GM19455 (cell line): ENCODE measurements at regions not wholly inside any gene's neighbourhood (a gene's known extent, or its start where the extent isn't known, plus 50 kb on each side); places are given as distances from the start of the nearest gene placed in this dataset.
"Not testable (repeated sequence)": the region's sequence is repeated elsewhere in the genome, so short reads cannot be mapped to it uniquely, and the experiment has no call there.

Experiments
- ATAC-seq: cut with Tn5 transposase; IDR thresholded peaks from one replicate; pipeline ENCODE4 v1.9.1; 2021; ENCODE audit not compliant: unreplicated experiment

DNA sequence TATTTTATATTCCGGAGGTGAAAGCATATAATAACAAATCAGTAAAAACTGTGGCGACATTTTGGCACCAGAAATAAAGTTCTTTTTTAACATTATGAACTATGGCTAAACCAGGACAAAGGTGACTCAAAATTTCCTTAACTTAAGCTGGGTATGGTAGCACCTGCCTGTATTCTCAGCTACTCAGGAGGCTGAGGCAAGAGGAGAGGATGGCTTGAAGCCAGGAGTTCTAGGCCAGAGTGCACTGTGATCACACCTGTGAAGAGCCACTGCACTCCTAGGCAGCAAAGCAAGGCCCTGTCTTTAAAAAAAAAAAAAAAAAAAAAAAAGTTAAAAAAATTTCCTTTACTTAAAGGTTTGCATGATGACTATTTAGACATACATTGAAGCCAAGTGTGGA lies 63.0 kb upstream of the KIF2A start:
- ATAC-seq = not testable (repeated sequence)

DNA sequence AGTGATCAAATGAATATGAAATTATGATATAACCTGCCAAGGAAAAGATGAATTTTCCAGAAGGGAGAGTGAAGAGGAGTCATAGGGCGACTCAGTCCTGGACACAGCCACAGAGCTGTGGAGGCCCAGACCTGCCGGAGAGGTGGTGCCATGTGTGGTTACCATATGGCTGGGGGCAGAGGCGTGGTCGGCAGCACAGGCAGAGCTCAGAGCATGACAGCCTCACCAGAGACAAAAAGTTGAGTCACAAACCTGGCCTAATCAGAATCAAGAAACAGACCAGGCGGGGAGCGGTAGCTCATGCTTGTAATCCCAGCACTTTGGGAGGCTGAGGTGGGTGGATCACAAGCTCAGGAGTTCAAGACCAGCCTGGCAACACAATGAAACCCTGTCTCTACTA lies 57.8 kb upstream of the KIF2A start:
- ATAC-seq = not testable (repeated sequence)

DNA sequence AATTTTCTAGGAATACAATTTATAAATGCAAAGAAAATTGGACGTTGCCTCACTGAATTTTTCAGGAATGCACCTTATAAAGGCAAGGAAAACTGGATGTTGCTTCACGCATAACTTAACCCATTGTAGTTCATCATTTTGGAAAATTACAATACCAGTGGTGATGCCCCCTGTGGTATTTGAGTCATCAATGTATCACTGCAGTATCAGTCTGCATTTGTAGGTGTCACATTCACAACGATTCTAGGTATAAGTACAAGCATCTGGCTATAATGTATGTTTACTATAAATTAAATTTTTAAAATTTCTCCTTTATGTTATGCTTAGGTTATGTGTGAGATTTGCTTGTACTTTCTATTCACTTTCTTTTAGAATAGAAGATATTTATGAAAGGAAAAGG lies 55.9 kb upstream of the KIF2A start:
- not testable (repeated sequence) for ATAC-seq

DNA sequence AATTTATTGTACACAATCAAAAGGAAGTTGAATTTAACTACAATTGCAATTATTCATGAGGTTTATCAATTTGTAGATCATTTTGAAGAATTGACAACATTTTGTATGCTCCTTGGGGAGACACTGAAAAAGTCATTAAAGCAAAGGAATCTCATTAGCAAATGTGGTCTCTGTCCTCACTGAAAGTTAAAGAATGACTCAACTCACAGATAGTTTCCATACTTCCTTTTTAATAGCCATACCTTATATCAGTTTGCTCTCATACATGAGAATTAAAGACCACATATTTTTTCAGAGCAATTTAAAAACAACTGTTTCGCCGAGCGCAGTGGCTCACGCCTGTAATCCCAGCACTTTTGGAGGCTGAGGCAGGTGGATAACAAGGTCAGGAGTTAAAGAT lies 55.1 kb upstream of the KIF2A start:
- not testable (repeated sequence) for ATAC-seq

DNA sequence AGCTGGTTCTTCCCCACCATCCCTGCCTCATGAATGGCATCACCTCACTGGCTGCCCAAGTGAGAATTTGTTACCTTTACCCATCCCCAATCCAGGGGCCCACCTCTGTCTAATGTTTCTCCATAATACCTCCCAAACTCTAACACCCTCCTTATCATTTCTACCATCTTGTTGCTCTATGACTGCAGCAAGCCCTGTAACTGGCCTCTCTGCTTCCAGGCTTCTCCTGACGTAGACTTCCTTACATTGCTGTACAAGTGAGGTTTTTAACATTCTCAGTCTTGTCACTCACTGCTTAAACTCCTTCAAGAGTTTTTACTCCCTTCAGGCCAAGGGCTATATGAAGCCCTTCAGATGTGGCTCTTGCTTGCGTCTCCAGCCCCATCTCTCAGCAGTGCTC lies 53.5 kb upstream of the KIF2A start:
- ATAC-seq = not testable (repeated sequence)

DNA sequence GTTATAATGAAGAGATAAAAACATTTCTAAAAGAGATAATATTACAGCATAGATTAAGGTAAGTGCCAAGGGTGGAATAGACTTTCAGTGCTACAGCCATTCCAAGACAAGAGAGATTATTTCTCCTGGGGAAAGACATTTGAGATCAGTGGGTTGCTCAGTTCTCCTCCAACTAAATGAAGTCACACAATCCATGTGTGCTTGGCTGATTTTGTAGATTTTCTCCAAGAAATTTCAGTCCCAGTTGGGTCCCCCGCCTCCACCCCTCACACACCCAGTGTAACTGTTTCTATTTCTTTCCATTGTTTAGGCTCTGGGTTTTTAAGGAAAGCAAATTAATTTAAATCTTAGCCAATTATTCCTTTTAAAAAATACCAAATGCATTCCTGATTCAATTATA lies 50.5 kb upstream of the KIF2A start:
- ATAC-seq = not testable (repeated sequence)

DNA sequence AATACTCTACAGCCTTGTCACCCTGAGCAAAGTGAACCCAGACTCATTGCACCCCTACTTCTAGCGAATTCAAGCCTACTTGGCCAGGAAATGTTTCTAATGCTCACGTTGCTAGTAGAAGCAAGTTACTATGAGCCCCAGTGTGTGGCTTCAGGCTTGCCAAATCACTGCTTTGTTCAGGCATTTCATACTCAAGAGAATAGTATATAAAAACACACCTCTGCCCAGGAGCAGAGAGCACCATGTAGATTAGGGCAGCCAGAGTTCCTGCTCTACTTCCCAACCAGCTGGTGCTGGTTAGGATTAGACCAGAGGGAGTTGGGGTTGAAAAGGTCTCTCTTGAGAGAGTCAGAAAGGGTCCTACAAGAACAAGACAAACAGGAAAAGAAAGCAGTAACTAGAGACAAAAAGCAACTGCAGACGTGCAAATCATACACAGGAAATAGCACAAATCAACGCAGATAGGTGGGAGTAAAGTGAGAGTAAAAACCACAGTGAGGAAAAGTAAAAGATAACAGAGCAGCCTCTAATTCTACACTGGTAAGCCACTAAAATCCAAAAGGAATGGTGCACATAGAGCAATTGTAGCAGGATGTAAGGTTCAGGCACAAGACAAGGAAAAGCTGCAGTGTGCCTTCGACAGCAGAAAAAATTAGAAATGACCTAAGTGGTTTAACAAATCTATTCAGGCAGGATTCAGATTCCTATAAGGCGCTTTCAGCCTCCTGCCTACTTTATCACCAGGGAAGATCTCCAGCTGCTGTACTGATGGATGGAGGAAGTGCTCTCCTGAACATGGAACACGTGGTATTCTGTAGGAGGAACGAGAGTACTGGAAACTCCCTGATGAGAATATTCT lies 49.6 kb upstream of the KIF2A start:
- peak; percentile 67 for ATAC-seq
